GM12878 (cell line): ENCODE measurements at regions not wholly inside any gene's neighbourhood (a gene's known extent, or its start where the extent isn't known, plus 50 kb on each side); places are given as distances from the start of the nearest gene placed in this dataset.

Experiments used
- BCL3 ChIP-seq: IDR thresholded peaks from 2 replicates; pipeline ENCODE4 v1.6.1; 2011; ENCODE audit warnings: borderline replicate concordance, low read depth, mild to moderate bottlenecking, moderate library complexity, low read length; ENCODE audit not compliant: insufficient read depth, poor library complexity, severe bottlenecking
- BMI1 ChIP-seq: fragments of 450-650 bp; IDR thresholded peaks from 2 replicates; pipeline ENCODE4 v1.6.1; 2016; ENCODE audit warnings: mild to moderate bottlenecking, moderate library complexity, borderline replicate concordance
- CHD1 ChIP-seq: IDR thresholded peaks from 2 replicates; pipeline ENCODE4 v1.6.1; 2012; ENCODE audit warnings: low read depth, low read length, improper control_type of control experiment
- CHD4 ChIP-seq: fragments of 200-600 bp; sonication (generic); IDR thresholded peaks from 2 replicates; pipeline ENCODE4 v1.6.1; 2016; ENCODE audit warnings: mild to moderate bottlenecking
- CREB1 ChIP-seq: IDR thresholded peaks from 2 replicates; pipeline ENCODE4 v1.6.1; 2012; ENCODE audit warnings: low read depth, mild to moderate bottlenecking, inconsistent platforms
- DPF2 ChIP-seq: fragments of 450-650 bp; IDR thresholded peaks from 2 replicates; pipeline ENCODE4 v1.6.1; 2017; ENCODE audit warnings: mild to moderate bottlenecking
- E2F4 ChIP-seq: IDR thresholded peaks from 2 replicates; pipeline ENCODE4 v1.6.1; 2012; ENCODE audit warnings: low read depth, low read length, improper control_type of control experiment
- EP300 ChIP-seq, 2 experiments: fragments of 150-350 bp in 1 of 2; IDR thresholded peaks; 2 replicates each; pipeline ENCODE4 v1.6.1; 2011 to 2012; ENCODE audit warnings: low read depth in 2 of 2, low read length in 2 of 2, borderline replicate concordance in 1 of 2, improper control_type of control experiment in 1 of 2, inconsistent platforms in 1 of 2; ENCODE audit not compliant: control insufficient read depth in 1 of 2
- NBN ChIP-seq: fragments of 450-650 bp; IDR thresholded peaks from 2 replicates; pipeline ENCODE4 v1.6.1; 2016
- PAX8 ChIP-seq: fragments of 450-650 bp; IDR thresholded peaks from 2 replicates; pipeline ENCODE4 v1.6.1; 2017; ENCODE audit warnings: mild to moderate bottlenecking, moderate library complexity
- POLR2A ChIP-seq: IDR thresholded peaks from 2 replicates; pipeline ENCODE4 v1.6.1; 2011; ENCODE audit warnings: low read depth, mild to moderate bottlenecking, low read length
- RAD51 ChIP-seq: fragments of 450-650 bp; IDR thresholded peaks from 2 replicates; pipeline ENCODE4 v1.6.1; 2016; ENCODE audit warnings: moderate library complexity, mild to moderate bottlenecking, inconsistent platforms
- RCOR1 ChIP-seq: conservative IDR thresholded peaks from 2 replicates; pipeline ENCODE4 v1.6.1; 2012; ENCODE audit warnings: low read depth, low read length, improper control_type of control experiment
- RUNX3 ChIP-seq: IDR thresholded peaks from 2 replicates; pipeline ENCODE4 v1.6.1; 2012; ENCODE audit warnings: low read length, inconsistent platforms
- SIX5 ChIP-seq: IDR thresholded peaks from 2 replicates; pipeline ENCODE4 v1.6.1; 2011; ENCODE audit warnings: mild to moderate bottlenecking, low read depth, low read length, moderate library complexity; ENCODE audit not compliant: severe bottlenecking
- STAT3 ChIP-seq: IDR thresholded peaks from 2 replicates; pipeline ENCODE4 v1.6.1; 2011; ENCODE audit warnings: low read depth, low read length, improper control_type of control experiment
- TARDBP ChIP-seq: IDR thresholded peaks from 2 replicates; pipeline ENCODE4 v1.6.1; 2016; ENCODE audit warnings: borderline replicate concordance
- ZBED1 ChIP-seq: IDR thresholded peaks from 2 replicates; pipeline ENCODE4 v1.6.1; 2016; ENCODE audit warnings: borderline replicate concordance
- ZNF207 ChIP-seq: fragments of 450-650 bp; IDR thresholded peaks from 2 replicates; pipeline ENCODE4 v1.6.1; 2014; ENCODE audit warnings: antibody characterized with exemption, mild to moderate bottlenecking, borderline replicate concordance
- TF ChIP-seq, protein P1 (sequence below): fragments of 450-650 bp; IDR thresholded peaks from 2 replicates; pipeline ENCODE4 v1.6.1; 2018; ENCODE audit warnings: mild to moderate bottlenecking, low read depth, moderate library complexity; ENCODE audit not compliant: partially characterized antibody
- TF ChIP-seq, protein P2 (sequence below): fragments of 450-650 bp; IDR thresholded peaks from 2 replicates; pipeline ENCODE4 v1.6.1; 2017; ENCODE audit warnings: mild to moderate bottlenecking
- TF ChIP-seq, protein P3 (sequence below): fragments of 450-650 bp; IDR thresholded peaks from 2 replicates; pipeline ENCODE4 v1.6.1; 2017; ENCODE audit warnings: borderline replicate concordance

DNA sequence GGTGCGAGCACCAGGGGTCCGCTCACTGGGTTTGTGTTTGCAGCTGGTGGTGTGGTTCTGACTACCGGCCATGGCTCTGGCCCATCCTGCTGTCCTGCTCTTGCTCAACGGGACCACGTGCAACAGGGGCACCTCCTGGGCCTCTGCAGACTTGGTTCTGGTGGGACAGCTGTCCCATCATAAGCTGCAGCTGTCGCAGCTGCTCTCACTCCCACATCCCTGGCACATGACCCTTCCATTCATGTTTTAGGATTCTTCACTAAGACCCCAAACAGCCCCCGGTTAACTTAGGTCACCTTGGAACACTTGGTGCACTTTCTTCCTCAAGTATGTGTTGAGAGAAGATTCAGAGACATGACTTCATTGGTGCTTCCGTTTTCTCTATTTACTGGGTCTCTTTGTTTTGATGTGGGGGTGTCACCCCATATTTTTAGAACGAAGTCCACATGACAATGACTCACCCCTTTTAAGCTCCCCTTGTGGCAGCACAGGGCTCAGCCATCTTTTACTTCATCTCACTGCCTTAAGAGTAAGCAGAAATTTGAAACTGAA is 68.4 kb upstream of the ARHGEF7 start (continued):
- peak; percentile 66 for TF ChIP-seq RUNX3
- no peak for TF ChIP-seq BCL3
- peak; percentile 46; the same call in 1 of the 2 replicates for TF ChIP-seq CREB1
- no peak for TF ChIP-seq SIX5
- no peak for TF ChIP-seq RCOR1
- TF ChIP-seq CHD1 = no peak
- no peak for TF ChIP-seq E2F4
- no peak for TF ChIP-seq BMI1
- TF ChIP-seq CHD4 = no peak
- no peak for TF ChIP-seq ZNF207
- no peak; a peak in 1 of 4 replicates for TF ChIP-seq EP300 (IDR thresholded peaks at IDR 0.05; ENCODE audit: borderline replicate concordance in 1 of 2, control insufficient read depth in 1 of 2, low read depth in 2 of 2, low read length in 2 of 2)
- TF ChIP-seq NBN = no peak; the same call in 1 of the 2 replicates
- TF ChIP-seq, protein P1, sequence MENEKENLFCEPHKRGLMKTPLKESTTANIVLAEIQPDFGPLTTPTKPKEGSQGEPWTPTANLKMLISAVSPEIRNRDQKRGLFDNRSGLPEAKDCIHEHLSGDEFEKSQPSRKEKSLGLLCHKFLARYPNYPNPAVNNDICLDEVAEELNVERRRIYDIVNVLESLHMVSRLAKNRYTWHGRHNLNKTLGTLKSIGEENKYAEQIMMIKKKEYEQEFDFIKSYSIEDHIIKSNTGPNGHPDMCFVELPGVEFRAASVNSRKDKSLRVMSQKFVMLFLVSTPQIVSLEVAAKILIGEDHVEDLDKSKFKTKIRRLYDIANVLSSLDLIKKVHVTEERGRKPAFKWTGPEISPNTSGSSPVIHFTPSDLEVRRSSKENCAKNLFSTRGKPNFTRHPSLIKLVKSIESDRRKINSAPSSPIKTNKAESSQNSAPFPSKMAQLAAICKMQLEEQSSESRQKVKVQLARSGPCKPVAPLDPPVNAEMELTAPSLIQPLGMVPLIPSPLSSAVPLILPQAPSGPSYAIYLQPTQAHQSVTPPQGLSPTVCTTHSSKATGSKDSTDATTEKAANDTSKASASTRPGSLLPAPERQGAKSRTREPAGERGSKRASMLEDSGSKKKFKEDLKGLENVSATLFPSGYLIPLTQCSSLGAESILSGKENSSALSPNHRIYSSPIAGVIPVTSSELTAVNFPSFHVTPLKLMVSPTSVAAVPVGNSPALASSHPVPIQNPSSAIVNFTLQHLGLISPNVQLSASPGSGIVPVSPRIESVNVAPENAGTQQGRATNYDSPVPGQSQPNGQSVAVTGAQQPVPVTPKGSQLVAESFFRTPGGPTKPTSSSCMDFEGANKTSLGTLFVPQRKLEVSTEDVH = no peak
- TF ChIP-seq STAT3 = no peak
- no peak for TF ChIP-seq POLR2A
- TF ChIP-seq RAD51 = peak; percentile 63
- no peak for TF ChIP-seq TARDBP
- TF ChIP-seq, protein P2, sequence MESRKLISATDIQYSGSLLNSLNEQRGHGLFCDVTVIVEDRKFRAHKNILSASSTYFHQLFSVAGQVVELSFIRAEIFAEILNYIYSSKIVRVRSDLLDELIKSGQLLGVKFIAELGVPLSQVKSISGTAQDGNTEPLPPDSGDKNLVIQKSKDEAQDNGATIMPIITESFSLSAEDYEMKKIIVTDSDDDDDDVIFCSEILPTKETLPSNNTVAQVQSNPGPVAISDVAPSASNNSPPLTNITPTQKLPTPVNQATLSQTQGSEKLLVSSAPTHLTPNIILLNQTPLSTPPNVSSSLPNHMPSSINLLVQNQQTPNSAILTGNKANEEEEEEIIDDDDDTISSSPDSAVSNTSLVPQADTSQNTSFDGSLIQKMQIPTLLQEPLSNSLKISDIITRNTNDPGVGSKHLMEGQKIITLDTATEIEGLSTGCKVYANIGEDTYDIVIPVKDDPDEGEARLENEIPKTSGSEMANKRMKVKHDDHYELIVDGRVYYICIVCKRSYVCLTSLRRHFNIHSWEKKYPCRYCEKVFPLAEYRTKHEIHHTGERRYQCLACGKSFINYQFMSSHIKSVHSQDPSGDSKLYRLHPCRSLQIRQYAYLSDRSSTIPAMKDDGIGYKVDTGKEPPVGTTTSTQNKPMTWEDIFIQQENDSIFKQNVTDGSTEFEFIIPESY = no peak
- TF ChIP-seq DPF2 = 0 out of 2 replicates have a peak, but pooled peaks have one; percentile 12
- no peak for TF ChIP-seq PAX8
- TF ChIP-seq ZBED1 = 0 out of 2 replicates have a peak, but pooled peaks have one; percentile 31
- TF ChIP-seq, protein P3, sequence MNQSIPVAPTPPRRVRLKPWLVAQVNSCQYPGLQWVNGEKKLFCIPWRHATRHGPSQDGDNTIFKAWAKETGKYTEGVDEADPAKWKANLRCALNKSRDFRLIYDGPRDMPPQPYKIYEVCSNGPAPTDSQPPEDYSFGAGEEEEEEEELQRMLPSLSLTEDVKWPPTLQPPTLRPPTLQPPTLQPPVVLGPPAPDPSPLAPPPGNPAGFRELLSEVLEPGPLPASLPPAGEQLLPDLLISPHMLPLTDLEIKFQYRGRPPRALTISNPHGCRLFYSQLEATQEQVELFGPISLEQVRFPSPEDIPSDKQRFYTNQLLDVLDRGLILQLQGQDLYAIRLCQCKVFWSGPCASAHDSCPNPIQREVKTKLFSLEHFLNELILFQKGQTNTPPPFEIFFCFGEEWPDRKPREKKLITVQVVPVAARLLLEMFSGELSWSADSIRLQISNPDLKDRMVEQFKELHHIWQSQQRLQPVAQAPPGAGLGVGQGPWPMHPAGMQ = no peak
